ENCODE measurements at regions not wholly inside any gene's neighbourhood (a gene's known extent, or its start where the extent isn't known, plus 50 kb on each side); places are given as distances from the start of the nearest gene placed in this dataset.

GRCh38 chr3:168341192-168341815 is 245.6 kb upstream of the GOLIM4 start:
- H3K9ac ChIP-seq (ENCODE audit: insufficient read length), result no peak overlapping the region
- no peaks in the 10 kb centered on the region for H3K9me3 ChIP-seq (ENCODE audit: low read depth, low read length)
- peak; percentile 55; the same call in 1 of the 2 replicates for TF ChIP-seq POLR2AphosphoS5 (IDR thresholded peaks at IDR 0.05; ENCODE audit: borderline replicate concordance, low read depth, low read length)
- TF ChIP-seq FOXP2 (optimal IDR thresholded peaks at IDR 0.05; ENCODE audit: control extremely low read depth, extremely low read length, insufficient read depth), result peak; percentile 42
- TF ChIP-seq EZH2 (IDR thresholded peaks at IDR 0.05), result no peak
- peak; percentile 82 for DNase-seq (ENCODE audit: low read depth, low spot score)
- H3K27ac ChIP-seq, result no peak overlapping the region
- H3K4me3 ChIP-seq, result peak overlapping the region; percentile 20
- H3K36me3 ChIP-seq (ENCODE audit: insufficient read depth, low read length), result no peaks in the 10 kb centered on the region

- Histone ChIP-seq H3K27ac (no peak overlapping the region), H3K4me3 (no peak overlapping the region), H3K9ac (ENCODE audit: insufficient read length) (no peak overlapping the region), H3K36me3 (ENCODE audit: insufficient read depth, low read length) (no peaks in the 10 kb centered on the region), H3K9me3 (ENCODE audit: low read depth, low read length) (no peaks in the 10 kb centered on the region)
- TF ChIP-seq EZH2 (IDR thresholded peaks at IDR 0.05), result no peak
- TF ChIP-seq FOXP2 (optimal IDR thresholded peaks at IDR 0.05; ENCODE audit: control extremely low read depth, extremely low read length, insufficient read depth), result no peak
- no peak for TF ChIP-seq POLR2AphosphoS5 (IDR thresholded peaks at IDR 0.05; ENCODE audit: borderline replicate concordance, low read depth, low read length)
- no peak for DNase-seq (ENCODE audit: low read depth, low spot score)
Observed at GRCh38 chr3:168338161-168338560, 242.4 kb upstream of the GOLIM4 start.

- H3K4me3 ChIP-seq, result no peak overlapping the region
- TF ChIP-seq FOXP2 (optimal IDR thresholded peaks at IDR 0.05; ENCODE audit: control extremely low read depth, extremely low read length, insufficient read depth) (no peak), POLR2AphosphoS5 (IDR thresholded peaks at IDR 0.05; ENCODE audit: borderline replicate concordance, low read depth, low read length) (no peak), EZH2 (IDR thresholded peaks at IDR 0.05) (no peak)
- no peaks in the 10 kb centered on the region for H3K9me3 ChIP-seq (ENCODE audit: low read depth, low read length)
- no peak overlapping the region for H3K27ac ChIP-seq
- H3K9ac ChIP-seq (ENCODE audit: insufficient read length), result no peak overlapping the region
- no peak for DNase-seq (ENCODE audit: low read depth, low spot score)
- H3K36me3 ChIP-seq (ENCODE audit: insufficient read depth, low read length), result no peaks in the 10 kb centered on the region
Observed at GRCh38 chr3:168336276-168336675, 240.6 kb upstream of the GOLIM4 start.

GRCh38 chr3:168333410-168333935 is 237.7 kb upstream of the GOLIM4 start:
- no peak overlapping the region for H3K9ac ChIP-seq (ENCODE audit: insufficient read length)

GRCh38 chr3:168331756-168332155 is 236.0 kb upstream of the GOLIM4 start:
- TF ChIP-seq FOXP2 (optimal IDR thresholded peaks at IDR 0.05; ENCODE audit: control extremely low read depth, extremely low read length, insufficient read depth), result no peak
- TF ChIP-seq EZH2 (IDR thresholded peaks at IDR 0.05), result no peak
- TF ChIP-seq POLR2AphosphoS5 (IDR thresholded peaks at IDR 0.05; ENCODE audit: borderline replicate concordance, low read depth, low read length), result no peak
- H3K4me3 ChIP-seq, result no peak overlapping the region
- no peak overlapping the region for H3K27ac ChIP-seq
- no peak for DNase-seq (ENCODE audit: low read depth, low spot score)
- H3K36me3 ChIP-seq (ENCODE audit: insufficient read depth, low read length), result no peaks in the 10 kb centered on the region
- H3K9ac ChIP-seq (ENCODE audit: insufficient read length), result no peak overlapping the region
- H3K9me3 ChIP-seq (ENCODE audit: low read depth, low read length), result no peaks in the 10 kb centered on the region

More at GRCh38 chr3:168333410-168333935, 237.7 kb upstream of the GOLIM4 start:
- TF ChIP-seq EZH2 (IDR thresholded peaks at IDR 0.05) (no peak), FOXP2 (optimal IDR thresholded peaks at IDR 0.05; ENCODE audit: control extremely low read depth, extremely low read length, insufficient read depth) (no peak), POLR2AphosphoS5 (IDR thresholded peaks at IDR 0.05; ENCODE audit: borderline replicate concordance, low read depth, low read length) (no peak)
- Histone ChIP-seq H3K4me3 (no peak overlapping the region), H3K36me3 (ENCODE audit: insufficient read depth, low read length) (no peaks in the 10 kb centered on the region), H3K27ac (no peak overlapping the region), H3K9me3 (ENCODE audit: low read depth, low read length) (no peaks in the 10 kb centered on the region)
- no peak for DNase-seq (ENCODE audit: low read depth, low spot score)

GRCh38 chr3:168330983-168331382 is 235.3 kb upstream of the GOLIM4 start:
- no peaks in the 10 kb centered on the region for H3K36me3 ChIP-seq (ENCODE audit: insufficient read depth, low read length)
- no peak for DNase-seq (ENCODE audit: low read depth, low spot score)
- H3K4me3 ChIP-seq, result no peak overlapping the region
- no peaks in the 10 kb centered on the region for H3K9me3 ChIP-seq (ENCODE audit: low read depth, low read length)
- H3K27ac ChIP-seq, result no peak overlapping the region
- no peak for TF ChIP-seq FOXP2 (optimal IDR thresholded peaks at IDR 0.05; ENCODE audit: control extremely low read depth, extremely low read length, insufficient read depth)
- TF ChIP-seq POLR2AphosphoS5 (IDR thresholded peaks at IDR 0.05; ENCODE audit: borderline replicate concordance, low read depth, low read length), result no peak
- no peak for TF ChIP-seq EZH2 (IDR thresholded peaks at IDR 0.05)
- no peak overlapping the region for H3K9ac ChIP-seq (ENCODE audit: insufficient read length)

- Histone ChIP-seq H3K4me3 (no peak overlapping the region), H3K9me3 (ENCODE audit: low read depth, low read length) (no peaks in the 10 kb centered on the region), H3K9ac (ENCODE audit: insufficient read length) (no peak overlapping the region), H3K36me3 (ENCODE audit: insufficient read depth, low read length) (no peaks in the 10 kb centered on the region), H3K27ac (no peak overlapping the region)
- no peak for DNase-seq (ENCODE audit: low read depth, low spot score)
- TF ChIP-seq EZH2 (IDR thresholded peaks at IDR 0.05) (no peak), FOXP2 (optimal IDR thresholded peaks at IDR 0.05; ENCODE audit: control extremely low read depth, extremely low read length, insufficient read depth) (no peak), POLR2AphosphoS5 (IDR thresholded peaks at IDR 0.05; ENCODE audit: borderline replicate concordance, low read depth, low read length) (no peak)
Observed at GRCh38 chr3:168327856-168328255, 232.1 kb upstream of the GOLIM4 start.

- DNase-seq (ENCODE audit: low read depth, low spot score), result no peak
- Histone ChIP-seq H3K4me3 (no peak overlapping the region), H3K9me3 (ENCODE audit: low read depth, low read length) (no peaks in the 10 kb centered on the region), H3K36me3 (ENCODE audit: insufficient read depth, low read length) (no peaks in the 10 kb centered on the region), H3K27ac (no peak overlapping the region), H3K9ac (ENCODE audit: insufficient read length) (no peak overlapping the region)
- no peak for TF ChIP-seq FOXP2 (optimal IDR thresholded peaks at IDR 0.05; ENCODE audit: control extremely low read depth, extremely low read length, insufficient read depth)
- TF ChIP-seq POLR2AphosphoS5 (IDR thresholded peaks at IDR 0.05; ENCODE audit: borderline replicate concordance, low read depth, low read length), result no peak
- TF ChIP-seq EZH2 (IDR thresholded peaks at IDR 0.05), result no peak
Observed at GRCh38 chr3:168325684-168326083, 230.0 kb upstream of the GOLIM4 start.
